ENCODE measurements at regions not wholly inside any gene's neighbourhood (a gene's known extent, or its start where the extent isn't known, plus 50 kb on each side); places are given as distances from the start of the nearest gene placed in this dataset.

- FAIRE-seq (no peak), DNase-seq (ENCODE audit: low spot score in 2 of 2) (no peak)
Measured at GRCh38 chr1:54497338-54497737, 50.7 kb upstream of the ACOT11 start.

- DNase-seq (ENCODE audit: low spot score in 2 of 2) (no peak), FAIRE-seq (no peak)
Measured at GRCh38 chr1:54495954-54496353, 52.1 kb upstream of the ACOT11 start.

GRCh38 chr1:54493608-54494007 is 54.4 kb upstream of the ACOT11 start:
- no peak for FAIRE-seq

GRCh38 chr1:54490361-54491248 is 57.4 kb upstream of the ACOT11 start:
- DNase-seq (ENCODE audit: low spot score in 2 of 2), result no peak
- no peak for FAIRE-seq

More at GRCh38 chr1:54493608-54494007, 54.4 kb upstream of the ACOT11 start:
- no peak for DNase-seq (ENCODE audit: low spot score in 2 of 2)

- no peak for FAIRE-seq
Measured at GRCh38 chr1:54489627-54490250, 58.3 kb upstream of the ACOT11 start.

GRCh38 chr1:54488779-54489626 is 59.0 kb upstream of the ACOT11 start:
- DNase-seq (ENCODE audit: low spot score in 2 of 2) (peak; percentile 92 to 94), FAIRE-seq (no peak)

More at GRCh38 chr1:54489627-54490250, 58.3 kb upstream of the ACOT11 start:
- no peak for DNase-seq (ENCODE audit: low spot score in 2 of 2)

- FAIRE-seq, result no peak
- peak; percentile 88 to 93 for DNase-seq (ENCODE audit: low spot score in 2 of 2)
Measured at GRCh38 chr1:54488065-54488750, 59.8 kb upstream of the ACOT11 start.

- FAIRE-seq (no peak), DNase-seq (ENCODE audit: low spot score in 2 of 2) (no peak)
Measured at GRCh38 chr1:54487571-54488050, 60.4 kb upstream of the ACOT11 start.

- no peak for FAIRE-seq
- no peak for DNase-seq (ENCODE audit: low spot score in 2 of 2)
Measured at GRCh38 chr1:54486907-54487306, 61.1 kb upstream of the ACOT11 start.

- FAIRE-seq (no peak), DNase-seq (ENCODE audit: low spot score in 2 of 2) (no peak)
Measured at GRCh38 chr1:54485416-54485815, 62.6 kb upstream of the ACOT11 start.

GRCh38 chr1:54483875-54484437 is 64.1 kb upstream of the ACOT11 start:
- FAIRE-seq, result no peak
- no peak for DNase-seq (ENCODE audit: low spot score in 2 of 2)

GRCh38 chr1:54481201-54481884 is 66.7 kb upstream of the ACOT11 start:
- no peak for FAIRE-seq
- DNase-seq (ENCODE audit: low spot score in 2 of 2), result no peak

- no peak for FAIRE-seq
- DNase-seq (ENCODE audit: low spot score in 2 of 2), result no peak
Measured at GRCh38 chr1:54480525-54480848, 67.5 kb upstream of the ACOT11 start.

- FAIRE-seq, result no peak
- no peak for DNase-seq (ENCODE audit: low spot score in 2 of 2)
Measured at GRCh38 chr1:54479841-54480524, 68.0 kb upstream of the ACOT11 start.

GRCh38 chr1:54479251-54479650 is 68.8 kb upstream of the ACOT11 start:
- no peak for DNase-seq (ENCODE audit: low spot score in 2 of 2)
- FAIRE-seq, result no peak

GRCh38 chr1:54477153-54477561 is 70.9 kb upstream of the ACOT11 start:
- DNase-seq (ENCODE audit: low spot score in 2 of 2), result no peak

GRCh38 chr1:54476530-54477109 is 70.4 kb upstream of the SSBP3 start:
- FAIRE-seq (no peak), DNase-seq (ENCODE audit: low spot score in 2 of 2) (no peak)

More at GRCh38 chr1:54477153-54477561, 70.9 kb upstream of the ACOT11 start:
- no peak for FAIRE-seq

- DNase-seq (ENCODE audit: low spot score in 2 of 2) (no peak), FAIRE-seq (no peak)
Measured at GRCh38 chr1:54475946-54476516, 69.8 kb upstream of the SSBP3 start.
